Mesenchymal stem cell (in vitro differentiated cells and primary cell): ENCODE measurements at regions not wholly inside any gene's neighbourhood (a gene's known extent, or its start where the extent isn't known, plus 50 kb on each side); places are given as distances from the start of the nearest gene placed in this dataset.

Experiments used
- DNase-seq: peaks from one replicate; pipeline ENCODE4 v3.0.0-alpha.2; 2013
- H2AFZ ChIP-seq: one replicate; pipeline ENCODE4 v1.6.1; 2013; ENCODE audit warnings: low read depth, mild to moderate bottlenecking, control low read depth, inconsistent platforms, low read length, moderate library complexity
- H2AK5ac ChIP-seq: 2 replicates; pipeline ENCODE4 v1.6.1; 2013; ENCODE audit warnings: low read length, moderate library complexity, mild to moderate bottlenecking, inconsistent platforms; ENCODE audit not compliant: severe bottlenecking
- H2BK120ac ChIP-seq: one replicate; pipeline ENCODE4 v1.6.1; 2013; ENCODE audit warnings: low read depth, mild to moderate bottlenecking, inconsistent platforms, low read length, moderate library complexity
- H2BK12ac ChIP-seq, 2 experiments: one replicate each; pipeline ENCODE4 v1.6.1; 2013; ENCODE audit warnings: inconsistent platforms in 2 of 2, low read length in 2 of 2, mild to moderate bottlenecking in 2 of 2, moderate library complexity in 2 of 2, control low read depth in 1 of 2
- H2BK15ac ChIP-seq: one replicate; pipeline ENCODE4 v1.6.1; 2013; ENCODE audit warnings: mild to moderate bottlenecking, low read depth, inconsistent platforms; ENCODE audit not compliant: poor library complexity, severe bottlenecking
- H2BK5ac ChIP-seq: 2 replicates; pipeline ENCODE4 v1.6.1; 2013; ENCODE audit warnings: low read depth, mild to moderate bottlenecking, low read length, control low read depth, inconsistent platforms; ENCODE audit not compliant: poor library complexity, severe bottlenecking
- H3K14ac ChIP-seq, 2 experiments: one replicate each; pipeline ENCODE4 v1.6.1; 2013; ENCODE audit warnings: inconsistent platforms in 2 of 2, low read length in 2 of 2, control low read depth in 1 of 2, mild to moderate bottlenecking in 1 of 2, moderate library complexity in 1 of 2
- H3K18ac ChIP-seq, 2 experiments: one replicate each; pipeline ENCODE4 v1.6.1; 2013; ENCODE audit warnings: inconsistent platforms in 2 of 2, low read length in 2 of 2, control low read depth in 1 of 2, low read depth in 1 of 2, mild to moderate bottlenecking in 1 of 2
- H3K23ac ChIP-seq, 2 experiments: one replicate each; pipeline ENCODE4 v1.6.1; 2013; ENCODE audit warnings: inconsistent platforms in 2 of 2, low read length in 2 of 2, mild to moderate bottlenecking in 2 of 2, moderate library complexity in 2 of 2, control low read depth in 1 of 2
- H3K27ac ChIP-seq: 2 replicates; pipeline ENCODE4 v1.5.1; 2013; ENCODE audit warnings: mild to moderate bottlenecking, moderate library complexity, low read length, control low read depth, inconsistent platforms; ENCODE audit not compliant: poor library complexity, severe bottlenecking
- H3K27me3 ChIP-seq, 2 experiments: 2 replicates each; pipeline versions ENCODE4 v1.6.1 to v1.7.0; 2013; ENCODE audit warnings: low read length in 2 of 2, mild to moderate bottlenecking in 2 of 2, moderate library complexity in 2 of 2, control low read depth in 1 of 2, inconsistent platforms in 1 of 2; ENCODE audit not compliant: control insufficient read depth in 1 of 2, insufficient read depth in 1 of 2
- H3K36me3 ChIP-seq, 2 experiments: 2 replicates each; pipeline versions ENCODE4 v1.6.1 to v1.7.0; 2013; ENCODE audit warnings: low read length in 2 of 2, control low read depth in 1 of 2, inconsistent platforms in 1 of 2, low read depth in 1 of 2, mild to moderate bottlenecking in 1 of 2; ENCODE audit not compliant: insufficient read depth in 2 of 2, control insufficient read depth in 1 of 2
- H3K4ac ChIP-seq, 2 experiments: one replicate each; pipeline ENCODE4 v1.6.1; 2013; ENCODE audit warnings: inconsistent platforms in 2 of 2, low read length in 2 of 2, mild to moderate bottlenecking in 2 of 2, moderate library complexity in 2 of 2, control low read depth in 1 of 2, low read depth in 1 of 2
- H3K4me1 ChIP-seq: 2 replicates; pipeline ENCODE4 v1.6.1; 2013; ENCODE audit warnings: low read depth, low read length, control low read depth; ENCODE audit not compliant: control insufficient read depth, insufficient read depth
- H3K4me2 ChIP-seq: 2 replicates; pipeline ENCODE4 v1.6.1; 2013; ENCODE audit warnings: low read length, mild to moderate bottlenecking, inconsistent platforms; ENCODE audit not compliant: poor library complexity, severe bottlenecking
- H3K4me3 ChIP-seq, 2 experiments: 2 replicates each; pipeline versions ENCODE4 v1.5.1 to v1.7.0; 2013; ENCODE audit warnings: low read length in 2 of 2, mild to moderate bottlenecking in 2 of 2, control low read depth in 1 of 2, low read depth in 1 of 2; ENCODE audit not compliant: insufficient read depth in 1 of 2
- H3K79me1 ChIP-seq: replicated peaks from 2 replicates; pipeline ENCODE4 v1.6.1; 2013; ENCODE audit warnings: mild to moderate bottlenecking, control low read depth, low read length, inconsistent platforms; ENCODE audit not compliant: poor library complexity, severe bottlenecking
- H3K9ac ChIP-seq: 2 replicates; pipeline ENCODE4 v1.7.0; 2013; ENCODE audit warnings: mild to moderate bottlenecking, low read length, moderate library complexity
- H3K9me3 ChIP-seq: 2 replicates; pipeline ENCODE4 v1.7.0; 2013; ENCODE audit warnings: mild to moderate bottlenecking, low read length; ENCODE audit not compliant: control insufficient read depth
- H4K8ac ChIP-seq: one replicate; pipeline ENCODE4 v1.6.1; 2013; ENCODE audit warnings: inconsistent platforms, mild to moderate bottlenecking, low read length, moderate library complexity
- H4K91ac ChIP-seq: one replicate; pipeline ENCODE4 v1.6.1; 2013; ENCODE audit warnings: mild to moderate bottlenecking, low read length, inconsistent platforms
- WGBS: methylation state at CpG from one replicate; pipeline ENCODE4 v1.1.7; 2013; ENCODE audit warnings: mixed read lengths; 5-methylcytosine and 5-hydroxymethylcytosine counted together

GRCh38 chr6:56820060-56820459 is 134.8 kb upstream of the BEND6 start:
- no peak overlapping the region for H2BK12ac ChIP-seq
- no peaks in the 10 kb centered on the region for H3K4me1 ChIP-seq
- H3K4me2 ChIP-seq: no peak overlapping the region
- H3K9me3 ChIP-seq: no peaks in the 10 kb centered on the region
- 100% methylated on average over 1 of the region's 2 CpGs for WGBS
- no peak overlapping the region for H2BK5ac ChIP-seq
- no peak overlapping the region for H3K9ac ChIP-seq
- no peak overlapping the region for H3K18ac ChIP-seq
- peaks cover 0 to 7% of the 10 kb centered on the region in 2 experiments for H3K36me3 ChIP-seq
- H2AK5ac ChIP-seq: no peak overlapping the region
- no peak overlapping the region for H2AFZ ChIP-seq
- DNase-seq: no peak
- H3K14ac ChIP-seq: no peak overlapping the region
- no peak overlapping the region for H3K23ac ChIP-seq
- H3K27ac ChIP-seq: no peak overlapping the region
- no peak overlapping the region for H2BK120ac ChIP-seq
- no peak overlapping the region for H3K4me3 ChIP-seq
- H2BK15ac ChIP-seq: no peak overlapping the region
- H3K79me1 ChIP-seq: peaks cover 1% of the 10 kb centered on the region
- H4K8ac ChIP-seq: no peak overlapping the region
- no peaks in the 10 kb centered on the region for H3K27me3 ChIP-seq
- no peak overlapping the region for H4K91ac ChIP-seq
- H3K4ac ChIP-seq: no peak overlapping the region

GRCh38 chr6:56819604-56820003 is 135.3 kb upstream of the BEND6 start:
- no peak for DNase-seq
- Histone ChIP-seq H2BK15ac (no peak overlapping the region), H2AFZ (no peak overlapping the region), H3K4me2 (no peak overlapping the region), H3K27me3 (no peaks in the 10 kb centered on the region), H3K4me3 (no peak overlapping the region), H3K27ac (no peak overlapping the region), H3K23ac (no peak overlapping the region), H3K9me3 (no peaks in the 10 kb centered on the region), H4K8ac (no peak overlapping the region), H3K79me1 (peaks cover 1% of the 10 kb centered on the region), H2AK5ac (no peak overlapping the region), H2BK5ac (no peak overlapping the region), H3K18ac (no peak overlapping the region), H3K4ac (no peak overlapping the region), H2BK120ac (no peak overlapping the region), H3K9ac (no peak overlapping the region), H3K4me1 (peaks cover 2% of the 10 kb centered on the region), H4K91ac (no peak overlapping the region), H3K36me3 (peaks cover 0 to 7% of the 10 kb centered on the region in 2 experiments), H3K14ac (no peak overlapping the region), H2BK12ac (no peak overlapping the region)
- no CpG with 5 or more reads among the region's 1 CpG for WGBS

- no peak overlapping the region for H2AK5ac ChIP-seq
- H2AFZ ChIP-seq: no peak overlapping the region
- H2BK5ac ChIP-seq: no peak overlapping the region
- H3K4me1 ChIP-seq: peaks cover 2% of the 10 kb centered on the region
- no peaks in the 10 kb centered on the region for H3K36me3 ChIP-seq
- H2BK15ac ChIP-seq: no peak overlapping the region
- H3K9ac ChIP-seq: no peak overlapping the region
- no peak overlapping the region for H3K18ac ChIP-seq
- WGBS: 73% methylated on average over 3 of the region's 5 CpGs
- peaks cover 1% of the 10 kb centered on the region for H3K79me1 ChIP-seq
- H3K27ac ChIP-seq: no peak overlapping the region
- no peak overlapping the region for H2BK12ac ChIP-seq
- H3K27me3 ChIP-seq: no peaks in the 10 kb centered on the region
- H4K91ac ChIP-seq: no peak overlapping the region
- no peak overlapping the region for H4K8ac ChIP-seq
- H3K4ac ChIP-seq: no peak overlapping the region
- H3K4me2 ChIP-seq: no peak overlapping the region
- no peak for DNase-seq
- H3K9me3 ChIP-seq: no peaks in the 10 kb centered on the region
- H2BK120ac ChIP-seq: no peak overlapping the region
- no peak overlapping the region for H3K23ac ChIP-seq
- no peak overlapping the region for H3K14ac ChIP-seq
- no peak overlapping the region for H3K4me3 ChIP-seq
Measured at GRCh38 chr6:56816370-56816769, 138.5 kb upstream of the BEND6 start.

- Histone ChIP-seq H3K9me3 (no peaks in the 10 kb centered on the region), H3K18ac (no peak overlapping the region), H2BK12ac (no peak overlapping the region), H2BK5ac (no peak overlapping the region), H3K4me2 (no peak overlapping the region), H2BK120ac (no peak overlapping the region), H4K8ac (no peak overlapping the region), H4K91ac (no peak overlapping the region), H3K4me1 (peaks cover 2% of the 10 kb centered on the region), H3K27ac (no peak overlapping the region), H3K14ac (no peak overlapping the region), H3K23ac (no peak overlapping the region), H2AFZ (no peak overlapping the region), H3K79me1 (peaks cover 1% of the 10 kb centered on the region), H3K9ac (no peak overlapping the region), H2AK5ac (no peak overlapping the region), H3K4me3 (no peak overlapping the region), H3K4ac (no peak overlapping the region), H2BK15ac (no peak overlapping the region), H3K27me3 (no peaks in the 10 kb centered on the region), H3K36me3 (peaks cover 0 to 2% of the 10 kb centered on the region in 2 experiments)
- no peak for DNase-seq
Measured at GRCh38 chr6:56815436-56815835, 139.5 kb upstream of the BEND6 start.
